K562 (cell line): ENCODE measurements at regions not wholly inside any gene's neighbourhood (a gene's known extent, or its start where the extent isn't known, plus 50 kb on each side); places are given as distances from the start of the nearest gene placed in this dataset.

Experiments
- ATAC-seq: fragments of 200-7000 bp; cut with Tn5 transposase; 3 replicates; pipeline ENCODE4 v1.9.1; 2020; ENCODE audit warnings: moderate library complexity
- BruUV-seq: library from RNA; stranded (reverse); fragments of 400-500 nt; replicated peaks from 2 replicates; lab custom pipeline; 2021; lab: Mats Ljungman, UMichigan
- CTCF ChIA-PET: fragments of 300-600 bp; formaldehyde crosslinking; extraction: SDS; loops from one replicate; lab custom pipeline; 2021; ENCODE audit warnings: low intra/inter-chr PET ratio; lab: Yijun Ruan, JAX
- POLR2A ChIA-PET: fragments of 300-600, 350-650 bp; sonication (Branson Sonifier 250); formaldehyde crosslinking; extraction: SDS; loops from one replicate; lab custom pipeline; 2021; ENCODE audit warnings: antibody characterized with exemption, inconsistent platforms; lab: Yijun Ruan, JAX
- DNase-seq, 4 experiments: peaks; one replicate each; pipeline versions ENCODE4 v3.0.0 to v3.0.0-alpha.2; 2011 to 2018; ENCODE audit warnings: low spot score in 3 of 4, mixed read lengths in 3 of 4; ENCODE audit errors: extremely low read depth in 1 of 4
- FAIRE-seq: peaks from 2 replicates; lab custom pipeline; 2011; peaks lifted over from hg19 to GRCh38; lab: Jason Lieb, UNC
- H2AFZ ChIP-seq: 2 replicates; pipeline ENCODE4 v1.6.0; 2011; ENCODE audit warnings: low read depth, low read length, control low read depth, inconsistent platforms
- H3K27ac ChIP-seq: fragments of 200-600 bp; 3 replicates; pipeline ENCODE4 v1.8.0; 2011; ENCODE audit warnings: low read depth, mild to moderate bottlenecking, control low read depth, inconsistent platforms, low read length, moderate library complexity, mixed read lengths; ENCODE audit errors: extremely low read depth
- H3K27me3 ChIP-seq, 2 experiments: fragments of 300-600 bp in 1 of 2; 2 replicates in 1 of 2; 3 replicates in 1 of 2; pipeline versions ENCODE4 v1.6.0 to v1.8.0; 2011; ENCODE audit warnings: inconsistent platforms in 2 of 2, low read length in 2 of 2, mild to moderate bottlenecking in 1 of 2, mixed read lengths in 1 of 2, moderate library complexity in 1 of 2; ENCODE audit not compliant: control insufficient read depth in 2 of 2, insufficient read depth in 2 of 2
- H3K36me3 ChIP-seq: fragments of 300-600 bp; 3 replicates; pipeline ENCODE4 v1.8.0; 2011; ENCODE audit warnings: mild to moderate bottlenecking, low read length, inconsistent platforms; ENCODE audit not compliant: control insufficient read depth, insufficient read depth
- H3K4me1 ChIP-seq, 2 experiments: fragments of 200-600 bp in 1 of 2; replicated peaks in 1 of 2; 2 replicates in 1 of 2; 3 replicates in 1 of 2; pipeline versions ENCODE4 v1.5.1 to v1.8.0; 2011; ENCODE audit warnings: inconsistent platforms in 2 of 2, low read length in 2 of 2, mild to moderate bottlenecking in 1 of 2, mixed read lengths in 1 of 2, moderate library complexity in 1 of 2; ENCODE audit not compliant: control insufficient read depth in 2 of 2, insufficient read depth in 2 of 2
- H3K4me2 ChIP-seq: 2 replicates; pipeline ENCODE4 v1.6.1; 2011; ENCODE audit warnings: low read length, control low read depth, inconsistent platforms, mixed read lengths; ENCODE audit not compliant: insufficient read depth
- H3K4me3 ChIP-seq: fragments of 200-600 bp; sonication (generic), shearing (Covaris generic); 2 replicates; pipeline ENCODE4 v1.5.1; 2016; ENCODE audit warnings: control low read depth, inconsistent platforms
- H3K79me2 ChIP-seq: fragments of 200-600 bp; 3 replicates; pipeline ENCODE4 v1.8.0; 2011; ENCODE audit warnings: low read length, inconsistent platforms; ENCODE audit not compliant: control insufficient read depth, insufficient read depth
- H3K9ac ChIP-seq, 2 experiments: 2 replicates each; pipeline versions ENCODE4 v1.6.0 to v1.6.1; 2011; ENCODE audit warnings: low read depth in 2 of 2, low read length in 2 of 2, control low read depth in 1 of 2, inconsistent platforms in 1 of 2, mild to moderate bottlenecking in 1 of 2, mixed read lengths in 1 of 2; ENCODE audit not compliant: insufficient read depth in 1 of 2
- H3K9me1 ChIP-seq: one replicate; pipeline ENCODE4 v1.6.0; 2011; ENCODE audit warnings: inconsistent platforms, mild to moderate bottlenecking, low read length, moderate library complexity; ENCODE audit not compliant: control insufficient read depth, insufficient read depth
- H3K9me3 ChIP-seq: replicated peaks from 2 replicates; pipeline ENCODE4 v1.5.1; 2011; ENCODE audit warnings: low read depth, low read length, inconsistent platforms; ENCODE audit not compliant: control insufficient read depth, insufficient read depth
- H4K20me1 ChIP-seq: replicated peaks from 2 replicates; pipeline ENCODE4 v1.6.1; 2011; ENCODE audit warnings: low read length, inconsistent platforms, mixed read lengths; ENCODE audit not compliant: control insufficient read depth, insufficient read depth
- WGBS: fragments of 100-300 bp; shearing (Covaris generic); methylation state at CpG from one replicate; pipeline ENCODE4 v1.1.6; 2016; ENCODE audit warnings: low coverage, mixed read lengths; ENCODE audit not compliant: insufficient coverage; ENCODE audit errors: missing lambda C conversion rate; 5-methylcytosine and 5-hydroxymethylcytosine counted together
- in situ Hi-C: fragments of 300-500 bp; cut with MboI; formaldehyde crosslinking; loops from 4 replicates; pipeline ENCODE4 v1.15.0; 2018; ENCODE audit warnings: inconsistent platforms, mixed read lengths
- intact Hi-C: fragments of 100-400 bp; cut with micrococcal nuclease; formaldehyde crosslinking; loops from 2 replicates; pipeline ENCODE4 v1.14.2; 2022
- TF ChIP-seq, protein P1 (sequence below), 2 experiments: fragments of 200-800 bp in 1 of 2; sonication (Bioruptor generic) in 1 of 2; sonication (generic) in 1 of 2; formaldehyde crosslinking in 1 of 2; IDR thresholded peaks in 1 of 2; conservative IDR thresholded peaks in 1 of 2; 2 replicates each; pipeline versions ENCODE4 v1.5.0 to v1.6.1; 2016 to 2020; ENCODE audit warnings: missing compliant biosample characterization in 1 of 2, missing genetic modification characterization in 1 of 2, missing genetic modification reagents in 1 of 2

DNA sequence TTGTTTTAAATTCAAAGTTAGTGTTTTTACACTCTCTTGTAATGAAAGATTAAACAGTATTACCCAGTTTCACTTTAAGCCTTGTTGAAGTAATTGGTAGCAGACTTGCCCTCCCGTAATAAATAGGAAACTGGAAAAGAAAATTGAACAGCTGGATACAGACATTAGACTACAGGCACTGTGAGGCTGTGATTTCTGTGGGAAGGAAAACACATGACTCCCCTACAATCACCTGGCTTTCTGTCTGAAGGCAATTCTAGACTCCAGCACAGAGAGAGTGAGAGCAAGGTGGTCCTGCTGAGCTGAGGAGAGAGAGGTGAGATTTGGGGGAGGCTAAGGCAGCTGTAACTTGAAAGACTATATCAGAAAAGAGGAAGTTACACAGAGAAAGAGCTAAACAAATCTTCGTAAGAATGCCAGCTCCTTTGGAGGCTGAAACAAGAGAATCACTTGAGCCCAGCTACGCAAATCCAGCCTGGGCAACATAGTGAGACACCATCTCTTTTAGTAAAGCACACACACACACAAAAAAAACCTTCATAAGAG, 57.8 kb upstream of the CDYL2 start:
- no peak for DNase-seq
- in situ Hi-C loops (no loop called here), intact Hi-C loops (no loop called here)
- Histone ChIP-seq H3K79me2 (no peaks in the 10 kb centered on the region), H3K27ac (no peak overlapping the region), H3K4me2 (no peak overlapping the region), H3K9ac (no peak overlapping the region), H2AFZ (no peak overlapping the region), H3K4me3 (no peak overlapping the region), H3K9me3 (no peaks in the 10 kb centered on the region), H3K4me1 (no peaks in the 10 kb centered on the region), H3K9me1 (no peaks in the 10 kb centered on the region), H3K36me3 (no peaks in the 10 kb centered on the region), H4K20me1 (no peaks in the 10 kb centered on the region), H3K27me3 (no peaks in the 10 kb centered on the region; a peak in 1 of 5 replicates)
- WGBS: 3% methylated on average over 3 of the region's 3 CpGs
- no TSS peak for BruUV-seq
- ATAC-seq: no peak
- ChIA-PET POLR2A (no interaction called here), CTCF (no interaction called here)
- FAIRE-seq: no peak
- TF ChIP-seq, protein P1, sequence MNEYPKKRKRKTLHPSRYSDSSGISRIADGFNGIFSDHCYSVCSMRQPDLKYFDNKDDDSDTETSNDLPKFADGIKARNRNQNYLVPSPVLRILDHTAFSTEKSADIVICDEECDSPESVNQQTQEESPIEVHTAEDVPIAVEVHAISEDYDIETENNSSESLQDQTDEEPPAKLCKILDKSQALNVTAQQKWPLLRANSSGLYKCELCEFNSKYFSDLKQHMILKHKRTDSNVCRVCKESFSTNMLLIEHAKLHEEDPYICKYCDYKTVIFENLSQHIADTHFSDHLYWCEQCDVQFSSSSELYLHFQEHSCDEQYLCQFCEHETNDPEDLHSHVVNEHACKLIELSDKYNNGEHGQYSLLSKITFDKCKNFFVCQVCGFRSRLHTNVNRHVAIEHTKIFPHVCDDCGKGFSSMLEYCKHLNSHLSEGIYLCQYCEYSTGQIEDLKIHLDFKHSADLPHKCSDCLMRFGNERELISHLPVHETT (CRISPR knock-in tag; conservative IDR thresholded peaks at IDR 0.05 in 1 of 2, IDR thresholded peaks at IDR 0.05 in 1 of 2): no peak
